Pancreas (tissue), 10 donors: ENCODE measurements at regions not wholly inside any gene's neighbourhood (a gene's known extent, or its start where the extent isn't known, plus 50 kb on each side); places are given as distances from the start of the nearest gene placed in this dataset.

Experiments
- ATAC-seq, 4 donors: fragments of 200-7000 bp; cut with Tn5 transposase; one replicate each; pipeline versions ENCODE4 v1.8.0 to v1.9.1; 2020; ENCODE audit warnings: mild to moderate bottlenecking in 4 of 4, moderate library complexity in 4 of 4
- DNase-seq, 6 donors: peaks; one replicate each; pipeline ENCODE4 v3.0.0-alpha.2; 2020
- FAIRE-seq: peaks from 2 replicates; lab custom pipeline; 2012; peaks lifted over from hg19 to GRCh38; lab: Jason Lieb, UNC
- H3K27ac ChIP-seq, 4 donors: fragments of 200-600 bp; sonication (generic); 1 replicate in 3 of 4; 2 replicates in 1 of 4; pipeline versions ENCODE4 v1.5.0 to v1.8.0; 2020
- H3K27me3 ChIP-seq, 4 donors: fragments of 200-600 bp; one replicate each; pipeline ENCODE4 v1.8.0; 2021
- H3K36me3 ChIP-seq, 3 donors: fragments of 200-600 bp; sonication (generic) in 1 of 3; one replicate each; pipeline versions ENCODE4 v1.5.0 to v1.8.0; 2020 to 2021
- H3K4me1 ChIP-seq, 3 donors: fragments of 200-600 bp; one replicate each; pipeline ENCODE4 v1.8.0; 2021
- H3K4me3 ChIP-seq, 4 donors: fragments of 200-600 bp; sonication (generic) in 2 of 4; one replicate each; pipeline versions ENCODE4 v1.5.0 to v1.8.0; 2020 to 2021
- H3K9me3 ChIP-seq, 4 donors: fragments of 200-600 bp; one replicate each; pipeline ENCODE4 v1.8.0; 2021
- WGBS, 2 donors: extraction: QIAGEN DNeasy Blood & Tissue Kit; methylation state at CpG; one replicate each; pipeline ENCODE4 v1.1.7; 2013; 5-methylcytosine and 5-hydroxymethylcytosine counted together
- intact Hi-C, 3 donors: fragments of 100-400 bp; cut with DNase I; formaldehyde crosslinking; loops; one replicate each; pipeline versions ENCODE4 v1.11.1 to v1.14.2; 2022
- TF ChIP-seq, protein P1 (sequence below), 4 donors: fragments of 200-600 bp; sonication (generic) in 3 of 4; IDR thresholded peaks; one replicate each; pipeline versions ENCODE4 v1.5.0 to v1.8.0; 2021; ENCODE audit warnings: antibody characterized with exemption in 4 of 4
- donor health status: healthy with polysubstance abuse.
- donor health status: DM: no; HTN: no; CAD: no; lungs with moderate emphysema.
- donor health status: DM: no; HTN: no; CAD: no.
- donor health status: control.
- donor health status: control.
- donor health status: Bipolar disorder and iron deficiency.
- donor health status: DM: yes; HTN: yes; CAD: no.
- donor health status: DM: no; HTN: no; CAD: no.
- donor health status: DM: no; HTN: no; CAD: no.
- donor health status: DM: yes; HTN: yes; CAD: no.

DNA sequence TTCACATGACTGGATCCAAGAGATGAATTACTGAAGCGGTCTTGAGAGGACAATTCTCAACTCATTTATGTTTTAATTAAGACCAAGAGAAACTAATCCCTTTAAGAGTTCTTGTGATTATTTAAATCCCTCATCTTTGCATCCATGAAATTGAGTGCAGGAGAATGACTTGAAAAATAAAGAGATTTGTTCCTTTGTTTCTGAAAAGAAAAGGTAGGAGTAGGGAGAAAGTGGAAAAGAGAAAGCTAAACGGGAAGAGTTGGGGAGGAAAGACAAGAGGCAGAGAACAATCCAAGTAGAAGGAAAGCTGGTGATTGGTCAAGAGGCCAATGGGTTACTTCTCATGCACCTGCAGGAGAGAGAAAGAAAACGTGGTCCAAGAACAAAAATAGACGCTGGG lies 75.2 kb upstream of the SOX4 start:
- 66 to 73% methylated on average over 4 of the region's 4 CpGs for WGBS, 2 donors
- FAIRE-seq (no peak), DNase-seq (no peak), ATAC-seq (no peak)
- Histone ChIP-seq H3K27ac (no peak overlapping the region), H3K9me3 (no peaks in the 10 kb centered on the region), H3K4me3 (no peak overlapping the region), H3K27me3 (no peaks in the 10 kb centered on the region), H3K36me3 (no peaks in the 10 kb centered on the region), H3K4me1 (no peaks in the 10 kb centered on the region)
- intact Hi-C loops, result no loop called here
- TF ChIP-seq, protein P1, sequence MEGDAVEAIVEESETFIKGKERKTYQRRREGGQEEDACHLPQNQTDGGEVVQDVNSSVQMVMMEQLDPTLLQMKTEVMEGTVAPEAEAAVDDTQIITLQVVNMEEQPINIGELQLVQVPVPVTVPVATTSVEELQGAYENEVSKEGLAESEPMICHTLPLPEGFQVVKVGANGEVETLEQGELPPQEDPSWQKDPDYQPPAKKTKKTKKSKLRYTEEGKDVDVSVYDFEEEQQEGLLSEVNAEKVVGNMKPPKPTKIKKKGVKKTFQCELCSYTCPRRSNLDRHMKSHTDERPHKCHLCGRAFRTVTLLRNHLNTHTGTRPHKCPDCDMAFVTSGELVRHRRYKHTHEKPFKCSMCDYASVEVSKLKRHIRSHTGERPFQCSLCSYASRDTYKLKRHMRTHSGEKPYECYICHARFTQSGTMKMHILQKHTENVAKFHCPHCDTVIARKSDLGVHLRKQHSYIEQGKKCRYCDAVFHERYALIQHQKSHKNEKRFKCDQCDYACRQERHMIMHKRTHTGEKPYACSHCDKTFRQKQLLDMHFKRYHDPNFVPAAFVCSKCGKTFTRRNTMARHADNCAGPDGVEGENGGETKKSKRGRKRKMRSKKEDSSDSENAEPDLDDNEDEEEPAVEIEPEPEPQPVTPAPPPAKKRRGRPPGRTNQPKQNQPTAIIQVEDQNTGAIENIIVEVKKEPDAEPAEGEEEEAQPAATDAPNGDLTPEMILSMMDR (IDR thresholded peaks at IDR 0.05), result no peak

- FAIRE-seq (no peak), ATAC-seq (no peak), DNase-seq (no peak)
- Histone ChIP-seq H3K27ac (no peak overlapping the region), H3K36me3 (no peaks in the 10 kb centered on the region), H3K27me3 (no peaks in the 10 kb centered on the region), H3K4me3 (no peak overlapping the region), H3K9me3 (no peaks in the 10 kb centered on the region), H3K4me1 (no peaks in the 10 kb centered on the region)
- intact Hi-C loops, result no loop called here
- WGBS, 2 donors, result 78 to 84% methylated on average over 1 of the region's 1 CpG
- TF ChIP-seq, protein P1 (IDR thresholded peaks at IDR 0.05), result no peak
Observed at GRCh38 chr6:21519642-21520041, 73.9 kb upstream of the SOX4 start.

- intact Hi-C loops, result no loop called here
- FAIRE-seq (no peak), DNase-seq (no peak), ATAC-seq (no peak)
- Histone ChIP-seq H3K4me3 (no peak overlapping the region), H3K36me3 (no peaks in the 10 kb centered on the region), H3K27ac (no peak overlapping the region), H3K4me1 (no peaks in the 10 kb centered on the region), H3K27me3 (no peaks in the 10 kb centered on the region), H3K9me3 (no peaks in the 10 kb centered on the region)
- 63 to 65% methylated on average over 4 of the region's 4 CpGs for WGBS, 2 donors
- TF ChIP-seq, protein P1 (IDR thresholded peaks at IDR 0.05), result no peak
Observed at GRCh38 chr6:21521276-21521675, 72.3 kb upstream of the SOX4 start.

DNA sequence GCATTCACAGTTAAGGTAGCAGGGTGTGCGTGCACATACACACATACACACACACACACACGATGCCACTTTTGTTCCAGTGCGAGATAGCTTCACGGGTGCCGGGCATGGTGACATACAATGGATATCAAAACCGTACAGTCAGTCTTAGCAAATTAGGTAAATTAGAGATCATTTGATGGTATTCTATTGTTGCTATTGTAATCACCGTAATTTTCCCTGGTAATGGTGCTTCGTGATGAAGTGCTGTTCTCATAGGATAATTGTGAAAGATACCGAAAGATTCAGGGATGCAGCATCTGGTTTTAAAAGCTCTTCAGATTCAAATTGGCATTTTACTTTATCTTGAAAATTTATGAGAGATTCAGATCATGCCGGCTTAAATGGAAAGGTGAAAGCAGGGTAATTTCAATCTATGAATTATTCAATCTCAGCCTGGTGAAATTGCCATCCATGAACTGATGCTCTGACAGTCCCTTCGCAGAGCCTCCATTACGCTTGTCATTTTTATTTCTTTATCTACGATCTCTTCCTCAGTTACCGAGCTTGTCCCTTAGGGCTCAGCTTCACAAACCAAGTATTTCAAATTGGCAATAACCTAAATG lies 71.3 kb upstream of the SOX4 start:
- H3K36me3 ChIP-seq, result no peaks in the 10 kb centered on the region
- peaks cover 0 to 4% (median 0%) of the 10 kb centered on the region in 3 donors for H3K4me1 ChIP-seq
- H3K4me3 ChIP-seq, result no peak overlapping the region
- TF ChIP-seq, protein P1 (IDR thresholded peaks at IDR 0.05), result no peak
- ATAC-seq (no peak), DNase-seq (no peak), FAIRE-seq (no peak)
- intact Hi-C loops, result no loop called here
- H3K27me3 ChIP-seq, result no peaks in the 10 kb centered on the region
- WGBS, 2 donors, result 91 to 94% methylated on average over 14 of the region's 14 CpGs
- H3K9me3 ChIP-seq, result no peaks in the 10 kb centered on the region
- no peak overlapping the region for H3K27ac ChIP-seq

GRCh38 chr6:21522797-21523456 lies 70.6 kb upstream of the SOX4 start:
- Histone ChIP-seq H3K9me3 (no peaks in the 10 kb centered on the region), H3K36me3 (no peaks in the 10 kb centered on the region), H3K4me3 (no peak overlapping the region), H3K4me1 (peaks cover 0 to 8% (median 0%) of the 10 kb centered on the region in 3 donors), H3K27ac (no peak overlapping the region), H3K27me3 (no peaks in the 10 kb centered on the region)
- 82% methylated on average over 21 of the region's 21 CpGs for WGBS, 2 donors
- TF ChIP-seq, protein P1 (IDR thresholded peaks at IDR 0.05), result no peak
- intact Hi-C loops, result no loop called here
- FAIRE-seq, result no peak
- no peak for DNase-seq
- no peak for ATAC-seq
